Upper lobe of right lung (tissue), 1 donor: ENCODE measurements at regions not wholly inside any gene's neighbourhood (a gene's known extent, or its start where the extent isn't known, plus 50 kb on each side); places are given as distances from the start of the nearest gene placed in this dataset.

ENCODE experiments used
- ATAC-seq: fragments of 200-7000 bp; cut with Tn5 transposase; one replicate; pipeline ENCODE4 v1.9.1; 2020; ENCODE audit warnings: mild to moderate bottlenecking, moderate library complexity
- DNase-seq: peaks from one replicate; pipeline ENCODE4 v3.0.0-alpha.2; 2020
- H3K27ac ChIP-seq: fragments of 200-600 bp; one replicate; pipeline ENCODE4 v1.8.0; 2022
- H3K27me3 ChIP-seq: fragments of 200-600 bp; one replicate; pipeline ENCODE4 v1.8.0; 2022; ENCODE audit warnings: mild to moderate bottlenecking
- H3K36me3 ChIP-seq: fragments of 200-600 bp; one replicate; pipeline ENCODE4 v1.8.0; 2022
- H3K4me1 ChIP-seq: fragments of 200-600 bp; one replicate; pipeline ENCODE4 v1.8.0; 2022
- H3K4me3 ChIP-seq: fragments of 200-600 bp; one replicate; pipeline ENCODE4 v1.8.0; 2022; ENCODE audit warnings: mild to moderate bottlenecking
- H3K9me3 ChIP-seq: fragments of 200-600 bp; one replicate; pipeline ENCODE4 v1.8.0; 2022
- CTCF ChIP-seq: fragments of 200-600 bp; IDR thresholded peaks from one replicate; pipeline ENCODE4 v1.8.0; 2022; ENCODE audit warnings: antibody characterized with exemption
- intact Hi-C: fragments of 100-400 bp; cut with DNase I; formaldehyde crosslinking; loops from one replicate; pipeline ENCODE4 v1.11.0; 2022
- donor health status: DM: no; HTN: yes; CAD: no; lungs with severe emphysema.

GRCh38 chr3:181050738-181051137 is 61.2 kb upstream of the DNAJC19 start:
- DNase-seq (no peak), ATAC-seq (no peak)
- Histone ChIP-seq H3K4me3 (no peak overlapping the region), H3K36me3 (no peaks in the 10 kb centered on the region), H3K27ac (no peak overlapping the region), H3K4me1 (no peaks in the 10 kb centered on the region), H3K9me3 (no peaks in the 10 kb centered on the region), H3K27me3 (no peaks in the 10 kb centered on the region)
- no peak for TF ChIP-seq CTCF
- intact Hi-C loops, result no loop called here

GRCh38 chr3:181040030-181040429 is 50.5 kb upstream of the DNAJC19 start:
- no peaks in the 10 kb centered on the region for H3K36me3 ChIP-seq
- no peak for TF ChIP-seq CTCF
- no peak for DNase-seq
- no peak for ATAC-seq
- H3K9me3 ChIP-seq, result no peaks in the 10 kb centered on the region
- no peak overlapping the region for H3K4me3 ChIP-seq
- no peaks in the 10 kb centered on the region for H3K27me3 ChIP-seq
- no peak overlapping the region for H3K27ac ChIP-seq
- no peaks in the 10 kb centered on the region for H3K4me1 ChIP-seq
- intact Hi-C loops, result no loop called here
